Neural cell (in vitro differentiated cells): ENCODE measurements at regions not wholly inside any gene's neighbourhood (a gene's known extent, or its start where the extent isn't known, plus 50 kb on each side); places are given as distances from the start of the nearest gene placed in this dataset.

Experiments used
- H2AFZ ChIP-seq: fragments of 200-600, 300-800 bp; sonication (generic), shearing (Covaris generic); 2 replicates; pipeline ENCODE4 v1.6.0; 2014; ENCODE audit warnings: low read depth, mild to moderate bottlenecking, antibody characterized with exemption, low read length, moderate library complexity
- H3F3A ChIP-seq: fragments of 200-600 bp; shearing (Covaris generic); 2 replicates; pipeline ENCODE4 v1.6.1; 2016; ENCODE audit warnings: mild to moderate bottlenecking, moderate library complexity, mixed read lengths, antibody characterized with exemption, low read length; ENCODE audit not compliant: insufficient read depth, poor library complexity, severe bottlenecking
- H3K27ac ChIP-seq: fragments of 200-600, 300-800 bp; sonication (generic), shearing (Covaris generic); 2 replicates; pipeline ENCODE4 v1.5.1; 2014; ENCODE audit warnings: mild to moderate bottlenecking, low read length, moderate library complexity
- H3K27me3 ChIP-seq: fragments of 300-800, 200-600 bp; sonication (generic), shearing (Covaris generic); 2 replicates; pipeline ENCODE4 v1.6.0; 2014; ENCODE audit warnings: mild to moderate bottlenecking, low read depth, low read length, moderate library complexity; ENCODE audit not compliant: insufficient read depth
- H3K36me3 ChIP-seq: fragments of 300-800, 200-600 bp; sonication (generic), shearing (Covaris generic); 2 replicates; pipeline ENCODE4 v1.5.1; 2014; ENCODE audit warnings: mild to moderate bottlenecking, antibody characterized with exemption, low read length, moderate library complexity; ENCODE audit not compliant: insufficient read depth
- H3K4me2 ChIP-seq: fragments of 300-800, 200-600 bp; sonication (generic), shearing (Covaris generic); 2 replicates; pipeline ENCODE4 v1.6.0; 2014; ENCODE audit warnings: mild to moderate bottlenecking, low read length
- H3K4me3 ChIP-seq: fragments of 300-800, 200-600 bp; sonication (generic), shearing (Covaris generic); 2 replicates; pipeline ENCODE4 v1.5.1; 2014; ENCODE audit warnings: mild to moderate bottlenecking, low read length, moderate library complexity
- H3K79me2 ChIP-seq: fragments of 200-600 bp; shearing (Covaris generic); replicated peaks from 2 replicates; pipeline ENCODE4 v1.6.0; 2014; ENCODE audit warnings: mild to moderate bottlenecking, low read length, moderate library complexity; ENCODE audit not compliant: insufficient read depth
- H3K9ac ChIP-seq: fragments of 300-800, 200-600 bp; sonication (generic), shearing (Covaris generic); 2 replicates; pipeline ENCODE4 v1.6.1; 2016; ENCODE audit warnings: mild to moderate bottlenecking, low read length, mixed read lengths
- H3K9me2 ChIP-seq: fragments of 200-600 bp; shearing (Covaris generic); 2 replicates; pipeline ENCODE4 v1.6.1; 2016; ENCODE audit warnings: mild to moderate bottlenecking, low read length, mixed read lengths; ENCODE audit not compliant: insufficient read depth
- H3K9me3 ChIP-seq: fragments of 200-600, 300-800 bp; sonication (generic), shearing (Covaris generic); 2 replicates; pipeline ENCODE4 v1.6.1; 2016; ENCODE audit warnings: mild to moderate bottlenecking, mixed run types, low read length, moderate library complexity, mixed read lengths
- H4K20me1 ChIP-seq: fragments of 200-600 bp; shearing (Covaris generic); 2 replicates; pipeline ENCODE4 v1.6.1; 2016; ENCODE audit warnings: mild to moderate bottlenecking, mixed run types; ENCODE audit not compliant: insufficient read depth
- EP300 ChIP-seq: fragments of 450-650 bp; conservative IDR thresholded peaks from 2 replicates; pipeline ENCODE4 v1.6.1; 2014; ENCODE audit warnings: antibody characterized with exemption, mild to moderate bottlenecking, moderate library complexity; ENCODE audit not compliant: poor library complexity, severe bottlenecking
- EZH2 ChIP-seq: fragments of 200-600, 300-800 bp; shearing (Covaris generic), sonication (generic); IDR thresholded peaks from 2 replicates; pipeline ENCODE4 v1.6.1; 2014; ENCODE audit warnings: antibody characterized with exemption, low read length, borderline replicate concordance, mild to moderate bottlenecking; ENCODE audit not compliant: insufficient read depth, poor library complexity, severe bottlenecking
- MXI1 ChIP-seq: fragments of 450-650 bp; conservative IDR thresholded peaks from 2 replicates; pipeline ENCODE4 v1.6.1; 2014; ENCODE audit warnings: antibody characterized with exemption, mild to moderate bottlenecking; ENCODE audit not compliant: poor library complexity, severe bottlenecking
- POLR2AphosphoS5 ChIP-seq: IDR thresholded peaks from 2 replicates; pipeline ENCODE4 v1.6.1; 2012
- RAD21 ChIP-seq: fragments of 450-650 bp; conservative IDR thresholded peaks from 2 replicates; pipeline ENCODE4 v1.6.1; 2014; ENCODE audit warnings: antibody characterized with exemption, mild to moderate bottlenecking, moderate library complexity
- TAF1 ChIP-seq: IDR thresholded peaks from 2 replicates; pipeline ENCODE4 v1.6.1; 2012; ENCODE audit warnings: low read depth
- TF ChIP-seq, protein P1 (sequence below): IDR thresholded peaks from 2 replicates; pipeline ENCODE4 v1.6.1; 2012; ENCODE audit warnings: borderline replicate concordance
- TF ChIP-seq, protein P2 (sequence below): fragments of 450-650 bp; IDR thresholded peaks from 2 replicates; pipeline ENCODE4 v1.5.1; 2014; ENCODE audit warnings: antibody characterized with exemption, mild to moderate bottlenecking, moderate library complexity; ENCODE audit not compliant: poor library complexity, severe bottlenecking

DNA sequence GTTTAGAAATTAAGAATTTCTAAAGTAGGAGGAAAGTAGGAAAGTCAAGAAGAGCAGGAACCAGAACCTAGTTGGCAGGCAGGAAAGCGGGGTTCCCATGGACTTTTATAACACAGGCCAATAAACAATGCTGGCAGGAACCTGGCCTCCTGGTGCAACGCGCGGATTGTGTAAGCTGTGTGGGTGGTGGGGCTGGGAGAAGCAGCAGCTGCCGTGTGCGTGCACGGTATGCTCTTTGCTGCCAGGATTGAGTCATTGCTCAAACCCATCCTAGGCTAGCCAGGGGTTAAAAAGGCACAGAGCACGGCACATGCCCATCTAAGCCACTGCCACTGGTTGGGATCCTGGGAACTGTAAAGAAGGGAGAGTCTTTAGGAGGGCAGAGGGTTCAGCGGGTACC lies 209.9 kb upstream of the RGMA start:
- Histone ChIP-seq H3K36me3 (no peaks in the 10 kb centered on the region), H3K9ac (no peak overlapping the region), H3F3A (no peaks in the 10 kb centered on the region), H3K9me2 (no peaks in the 10 kb centered on the region), H3K79me2 (no peaks in the 10 kb centered on the region), H3K4me2 (no peak overlapping the region), H3K27ac (no peak overlapping the region), H3K4me3 (no peak overlapping the region), H3K9me3 (no peaks in the 10 kb centered on the region), H3K27me3 (no peaks in the 10 kb centered on the region), H2AFZ (no peak overlapping the region), H4K20me1 (no peaks in the 10 kb centered on the region)
- TF ChIP-seq EP300 (no peak), EZH2 (no peak), RAD21 (no peak), TAF1 (no peak), POLR2AphosphoS5 (no peak), MXI1 (no peak)
- TF ChIP-seq, protein P1, sequence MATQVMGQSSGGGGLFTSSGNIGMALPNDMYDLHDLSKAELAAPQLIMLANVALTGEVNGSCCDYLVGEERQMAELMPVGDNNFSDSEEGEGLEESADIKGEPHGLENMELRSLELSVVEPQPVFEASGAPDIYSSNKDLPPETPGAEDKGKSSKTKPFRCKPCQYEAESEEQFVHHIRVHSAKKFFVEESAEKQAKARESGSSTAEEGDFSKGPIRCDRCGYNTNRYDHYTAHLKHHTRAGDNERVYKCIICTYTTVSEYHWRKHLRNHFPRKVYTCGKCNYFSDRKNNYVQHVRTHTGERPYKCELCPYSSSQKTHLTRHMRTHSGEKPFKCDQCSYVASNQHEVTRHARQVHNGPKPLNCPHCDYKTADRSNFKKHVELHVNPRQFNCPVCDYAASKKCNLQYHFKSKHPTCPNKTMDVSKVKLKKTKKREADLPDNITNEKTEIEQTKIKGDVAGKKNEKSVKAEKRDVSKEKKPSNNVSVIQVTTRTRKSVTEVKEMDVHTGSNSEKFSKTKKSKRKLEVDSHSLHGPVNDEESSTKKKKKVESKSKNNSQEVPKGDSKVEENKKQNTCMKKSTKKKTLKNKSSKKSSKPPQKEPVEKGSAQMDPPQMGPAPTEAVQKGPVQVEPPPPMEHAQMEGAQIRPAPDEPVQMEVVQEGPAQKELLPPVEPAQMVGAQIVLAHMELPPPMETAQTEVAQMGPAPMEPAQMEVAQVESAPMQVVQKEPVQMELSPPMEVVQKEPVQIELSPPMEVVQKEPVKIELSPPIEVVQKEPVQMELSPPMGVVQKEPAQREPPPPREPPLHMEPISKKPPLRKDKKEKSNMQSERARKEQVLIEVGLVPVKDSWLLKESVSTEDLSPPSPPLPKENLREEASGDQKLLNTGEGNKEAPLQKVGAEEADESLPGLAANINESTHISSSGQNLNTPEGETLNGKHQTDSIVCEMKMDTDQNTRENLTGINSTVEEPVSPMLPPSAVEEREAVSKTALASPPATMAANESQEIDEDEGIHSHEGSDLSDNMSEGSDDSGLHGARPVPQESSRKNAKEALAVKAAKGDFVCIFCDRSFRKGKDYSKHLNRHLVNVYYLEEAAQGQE, result no peak
- TF ChIP-seq, protein P2, sequence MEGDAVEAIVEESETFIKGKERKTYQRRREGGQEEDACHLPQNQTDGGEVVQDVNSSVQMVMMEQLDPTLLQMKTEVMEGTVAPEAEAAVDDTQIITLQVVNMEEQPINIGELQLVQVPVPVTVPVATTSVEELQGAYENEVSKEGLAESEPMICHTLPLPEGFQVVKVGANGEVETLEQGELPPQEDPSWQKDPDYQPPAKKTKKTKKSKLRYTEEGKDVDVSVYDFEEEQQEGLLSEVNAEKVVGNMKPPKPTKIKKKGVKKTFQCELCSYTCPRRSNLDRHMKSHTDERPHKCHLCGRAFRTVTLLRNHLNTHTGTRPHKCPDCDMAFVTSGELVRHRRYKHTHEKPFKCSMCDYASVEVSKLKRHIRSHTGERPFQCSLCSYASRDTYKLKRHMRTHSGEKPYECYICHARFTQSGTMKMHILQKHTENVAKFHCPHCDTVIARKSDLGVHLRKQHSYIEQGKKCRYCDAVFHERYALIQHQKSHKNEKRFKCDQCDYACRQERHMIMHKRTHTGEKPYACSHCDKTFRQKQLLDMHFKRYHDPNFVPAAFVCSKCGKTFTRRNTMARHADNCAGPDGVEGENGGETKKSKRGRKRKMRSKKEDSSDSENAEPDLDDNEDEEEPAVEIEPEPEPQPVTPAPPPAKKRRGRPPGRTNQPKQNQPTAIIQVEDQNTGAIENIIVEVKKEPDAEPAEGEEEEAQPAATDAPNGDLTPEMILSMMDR, result no peak

DNA sequence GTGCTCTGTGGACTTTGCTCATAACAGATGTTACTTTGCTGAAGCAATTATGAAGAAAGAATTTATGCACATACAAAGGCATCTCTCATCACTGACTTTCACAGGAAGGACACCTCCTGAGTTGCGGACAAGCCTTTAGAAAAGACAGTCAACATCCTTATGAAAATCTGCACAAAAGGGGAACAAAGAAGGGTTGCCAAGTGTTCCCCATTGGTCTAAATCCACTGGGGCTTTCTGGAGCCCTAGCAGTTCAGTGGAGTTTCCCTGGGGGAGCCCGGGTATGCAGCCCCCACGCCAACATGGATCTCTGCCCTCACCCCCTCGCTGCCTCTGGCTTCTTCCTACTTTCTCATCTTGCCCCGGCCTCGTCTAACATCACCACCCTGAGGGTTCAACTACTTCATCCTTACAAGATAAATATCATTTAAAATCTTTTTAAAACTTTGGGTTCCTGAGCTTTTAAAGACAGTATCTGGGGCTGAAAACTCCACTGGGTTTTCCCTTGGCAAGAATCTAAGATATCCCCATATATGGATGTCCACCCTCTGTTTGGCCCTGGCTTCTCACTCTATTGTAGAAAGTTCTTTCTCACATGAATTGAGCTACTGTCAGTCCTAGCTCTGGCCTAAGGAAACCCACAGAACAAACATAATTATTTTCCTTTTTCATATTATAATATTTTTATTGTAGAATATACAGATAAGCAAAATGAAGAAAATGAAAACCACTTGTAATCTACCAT lies 207.9 kb upstream of the RGMA start:
- Histone ChIP-seq H4K20me1 (no peaks in the 10 kb centered on the region), H3K27ac (no peak overlapping the region), H3F3A (no peaks in the 10 kb centered on the region), H3K9me3 (no peaks in the 10 kb centered on the region), H3K36me3 (no peaks in the 10 kb centered on the region), H3K4me2 (no peak overlapping the region), H3K9ac (no peak overlapping the region), H2AFZ (no peak overlapping the region), H3K4me3 (no peak overlapping the region), H3K79me2 (no peaks in the 10 kb centered on the region), H3K9me2 (no peaks in the 10 kb centered on the region), H3K27me3 (no peaks in the 10 kb centered on the region)
- no peak for TF ChIP-seq TAF1
- TF ChIP-seq, protein P2, result no peak
